ENCODE measurements at regions not wholly inside any gene's neighbourhood (a gene's known extent, or its start where the extent isn't known, plus 50 kb on each side); places are given as distances from the start of the nearest gene placed in this dataset.
"Not testable (repeated sequence)": the region's sequence is repeated elsewhere in the genome, so short reads cannot be mapped to it uniquely, and the experiment has no call there.

DNA sequence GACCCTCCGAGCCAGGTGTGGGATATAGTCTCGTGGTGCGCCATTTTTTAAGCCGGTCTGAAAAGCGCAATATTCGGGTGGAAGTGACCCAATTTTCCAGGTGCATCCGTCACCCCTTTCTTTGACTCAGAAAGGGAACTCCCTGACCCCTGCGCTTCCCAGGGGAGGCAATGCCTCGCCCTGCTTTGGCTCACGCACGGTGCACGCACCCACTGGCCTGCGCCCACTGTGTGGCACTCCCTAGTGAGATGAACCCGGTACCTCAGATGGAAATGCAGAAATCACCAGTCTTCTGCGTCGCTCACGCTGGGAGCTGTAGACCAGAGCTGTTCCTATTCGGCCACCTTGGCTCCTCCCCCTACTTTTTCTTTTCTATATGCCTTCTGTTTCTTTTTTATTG is 291.6 kb upstream of the EDA2R start:
- TF ChIP-seq, protein P1, sequence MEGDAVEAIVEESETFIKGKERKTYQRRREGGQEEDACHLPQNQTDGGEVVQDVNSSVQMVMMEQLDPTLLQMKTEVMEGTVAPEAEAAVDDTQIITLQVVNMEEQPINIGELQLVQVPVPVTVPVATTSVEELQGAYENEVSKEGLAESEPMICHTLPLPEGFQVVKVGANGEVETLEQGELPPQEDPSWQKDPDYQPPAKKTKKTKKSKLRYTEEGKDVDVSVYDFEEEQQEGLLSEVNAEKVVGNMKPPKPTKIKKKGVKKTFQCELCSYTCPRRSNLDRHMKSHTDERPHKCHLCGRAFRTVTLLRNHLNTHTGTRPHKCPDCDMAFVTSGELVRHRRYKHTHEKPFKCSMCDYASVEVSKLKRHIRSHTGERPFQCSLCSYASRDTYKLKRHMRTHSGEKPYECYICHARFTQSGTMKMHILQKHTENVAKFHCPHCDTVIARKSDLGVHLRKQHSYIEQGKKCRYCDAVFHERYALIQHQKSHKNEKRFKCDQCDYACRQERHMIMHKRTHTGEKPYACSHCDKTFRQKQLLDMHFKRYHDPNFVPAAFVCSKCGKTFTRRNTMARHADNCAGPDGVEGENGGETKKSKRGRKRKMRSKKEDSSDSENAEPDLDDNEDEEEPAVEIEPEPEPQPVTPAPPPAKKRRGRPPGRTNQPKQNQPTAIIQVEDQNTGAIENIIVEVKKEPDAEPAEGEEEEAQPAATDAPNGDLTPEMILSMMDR (IDR thresholded peaks at IDR 0.05; ENCODE audit: poor library complexity, severe bottlenecking) = not testable (repeated sequence)
- not testable (repeated sequence) for TF ChIP-seq POLR2AphosphoS5 (IDR thresholded peaks at IDR 0.05); MXI1 (conservative IDR thresholded peaks at IDR 0.05; ENCODE audit: poor library complexity, severe bottlenecking); EZH2 (IDR thresholded peaks at IDR 0.05; ENCODE audit: borderline replicate concordance, insufficient read depth, low read length, poor library complexity, severe bottlenecking)
- TF ChIP-seq, protein P2, sequence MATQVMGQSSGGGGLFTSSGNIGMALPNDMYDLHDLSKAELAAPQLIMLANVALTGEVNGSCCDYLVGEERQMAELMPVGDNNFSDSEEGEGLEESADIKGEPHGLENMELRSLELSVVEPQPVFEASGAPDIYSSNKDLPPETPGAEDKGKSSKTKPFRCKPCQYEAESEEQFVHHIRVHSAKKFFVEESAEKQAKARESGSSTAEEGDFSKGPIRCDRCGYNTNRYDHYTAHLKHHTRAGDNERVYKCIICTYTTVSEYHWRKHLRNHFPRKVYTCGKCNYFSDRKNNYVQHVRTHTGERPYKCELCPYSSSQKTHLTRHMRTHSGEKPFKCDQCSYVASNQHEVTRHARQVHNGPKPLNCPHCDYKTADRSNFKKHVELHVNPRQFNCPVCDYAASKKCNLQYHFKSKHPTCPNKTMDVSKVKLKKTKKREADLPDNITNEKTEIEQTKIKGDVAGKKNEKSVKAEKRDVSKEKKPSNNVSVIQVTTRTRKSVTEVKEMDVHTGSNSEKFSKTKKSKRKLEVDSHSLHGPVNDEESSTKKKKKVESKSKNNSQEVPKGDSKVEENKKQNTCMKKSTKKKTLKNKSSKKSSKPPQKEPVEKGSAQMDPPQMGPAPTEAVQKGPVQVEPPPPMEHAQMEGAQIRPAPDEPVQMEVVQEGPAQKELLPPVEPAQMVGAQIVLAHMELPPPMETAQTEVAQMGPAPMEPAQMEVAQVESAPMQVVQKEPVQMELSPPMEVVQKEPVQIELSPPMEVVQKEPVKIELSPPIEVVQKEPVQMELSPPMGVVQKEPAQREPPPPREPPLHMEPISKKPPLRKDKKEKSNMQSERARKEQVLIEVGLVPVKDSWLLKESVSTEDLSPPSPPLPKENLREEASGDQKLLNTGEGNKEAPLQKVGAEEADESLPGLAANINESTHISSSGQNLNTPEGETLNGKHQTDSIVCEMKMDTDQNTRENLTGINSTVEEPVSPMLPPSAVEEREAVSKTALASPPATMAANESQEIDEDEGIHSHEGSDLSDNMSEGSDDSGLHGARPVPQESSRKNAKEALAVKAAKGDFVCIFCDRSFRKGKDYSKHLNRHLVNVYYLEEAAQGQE (IDR thresholded peaks at IDR 0.05; ENCODE audit: borderline replicate concordance) = not testable (repeated sequence)

Measured in neural cell (in vitro differentiated cells).